ENCODE measurements at regions not wholly inside any gene's neighbourhood (a gene's known extent, or its start where the extent isn't known, plus 50 kb on each side); places are given as distances from the start of the nearest gene placed in this dataset.

GRCh38 chr6:66278115-66278514, 571.1 kb upstream of the EYS start:
- intact Hi-C loops (cut with micrococcal nuclease): no loop called here
- H3K9me1 ChIP-seq (replicated peaks; ENCODE audit: control insufficient read depth, extremely low read depth, insufficient read depth, low read length): no peaks in the 10 kb centered on the region
- peaks cover 4% of the 10 kb centered on the region for H3K9me3 ChIP-seq (replicated peaks; ENCODE audit: control insufficient read depth, insufficient read depth, low read length)
- H3K79me2 ChIP-seq (ENCODE audit: control insufficient read depth, insufficient read depth, low read length): no peaks in the 10 kb centered on the region
- no peaks in the 10 kb centered on the region for H3K27me3 ChIP-seq (ENCODE audit: control insufficient read depth in 2 of 2, insufficient read depth in 2 of 2, low read length in 2 of 2)
- no TSS peak for BruUV-seq (replicated peaks)
- DNase-seq (ENCODE audit: low read depth, low spot score): no peak
- no peak overlapping the region for H3K27ac ChIP-seq (ENCODE audit: insufficient read depth, low read depth, low read length)
- FAIRE-seq: peak; percentile 18
- H4K20me1 ChIP-seq (replicated peaks; ENCODE audit: control insufficient read depth, extremely low read depth, insufficient read depth, low read length): no peaks in the 10 kb centered on the region
- ChIA-PET POLR2A (no interaction called here), CTCF (no interaction called here)
- TF ChIP-seq CTCF (IDR thresholded peaks at IDR 0.05; ENCODE audit: extremely low read depth in 1 of 2, insufficient read depth in 1 of 2, low read depth in 1 of 2, low read length in 2 of 2) (no peak), EZH2 (IDR thresholded peaks at IDR 0.05; ENCODE audit: borderline replicate concordance, low read depth, low read length, severe bottlenecking) (no peak)
- dilution Hi-C loops (cut with MboI; ENCODE audit: extremely low pct_ligation_motif_present, low sequenced_read_pairs): no loop called here
- H3K36me3 ChIP-seq (ENCODE audit: control insufficient read depth in 2 of 2, extremely low read depth in 1 of 2, insufficient read depth in 2 of 2, low read length in 2 of 2): no peaks in the 10 kb centered on the region
- H3K4me2 ChIP-seq (ENCODE audit: insufficient read depth, low read length): no peak overlapping the region
- H3K9ac ChIP-seq (replicated peaks; ENCODE audit: extremely low read depth, insufficient read depth, low read length): no peak overlapping the region
- H3K4me3 ChIP-seq (replicated peaks in 1 of 3; ENCODE audit: insufficient read depth in 1 of 3, low read depth in 1 of 3, low read length in 3 of 3): no peak overlapping the region
- no peaks in the 10 kb centered on the region for H3K4me1 ChIP-seq (ENCODE audit: control insufficient read depth, extremely low read depth, insufficient read depth, low read length)
- no peak overlapping the region for H2AFZ ChIP-seq (ENCODE audit: low read depth, low read length)

- Histone ChIP-seq H3K36me3 (ENCODE audit: control insufficient read depth in 2 of 2, extremely low read depth in 1 of 2, insufficient read depth in 2 of 2, low read length in 2 of 2) (no peaks in the 10 kb centered on the region), H3K4me3 (replicated peaks in 1 of 3; ENCODE audit: insufficient read depth in 1 of 3, low read depth in 1 of 3, low read length in 3 of 3) (no peak overlapping the region), H3K9me3 (replicated peaks; ENCODE audit: control insufficient read depth, insufficient read depth, low read length) (peaks cover 4% of the 10 kb centered on the region), H3K27me3 (ENCODE audit: control insufficient read depth in 2 of 2, insufficient read depth in 2 of 2, low read length in 2 of 2) (no peaks in the 10 kb centered on the region), H3K4me2 (ENCODE audit: insufficient read depth, low read length) (no peak overlapping the region), H3K9me1 (replicated peaks; ENCODE audit: control insufficient read depth, extremely low read depth, insufficient read depth, low read length) (no peaks in the 10 kb centered on the region), H3K79me2 (ENCODE audit: control insufficient read depth, insufficient read depth, low read length) (no peaks in the 10 kb centered on the region), H3K9ac (replicated peaks; ENCODE audit: extremely low read depth, insufficient read depth, low read length) (no peak overlapping the region), H3K4me1 (ENCODE audit: control insufficient read depth, extremely low read depth, insufficient read depth, low read length) (no peaks in the 10 kb centered on the region), H2AFZ (ENCODE audit: low read depth, low read length) (no peak overlapping the region), H3K27ac (ENCODE audit: insufficient read depth, low read depth, low read length) (no peak overlapping the region), H4K20me1 (replicated peaks; ENCODE audit: control insufficient read depth, extremely low read depth, insufficient read depth, low read length) (no peaks in the 10 kb centered on the region)
- ChIA-PET CTCF (no interaction called here), POLR2A (no interaction called here)
- no peak for DNase-seq (ENCODE audit: low read depth, low spot score)
- TF ChIP-seq JUN (IDR thresholded peaks at IDR 0.05; ENCODE audit: borderline replicate concordance, insufficient read depth, insufficient read length, low read depth) (no peak), MAX (IDR thresholded peaks at IDR 0.05; ENCODE audit: insufficient read depth, insufficient read length) (no peak), FOS (IDR thresholded peaks at IDR 0.05; ENCODE audit: borderline replicate concordance, insufficient read depth, low read length) (no peak), MYC (IDR thresholded peaks at IDR 0.05; ENCODE audit: low read depth, low read length) (no peak), GATA2 (IDR thresholded peaks at IDR 0.05; ENCODE audit: insufficient read depth, insufficient read length, low read depth, low read length) (no peak), POLR2A (IDR thresholded peaks at IDR 0.05; ENCODE audit: low read depth, low read length) (no peak), CTCF (IDR thresholded peaks at IDR 0.05; ENCODE audit: extremely low read depth in 1 of 2, insufficient read depth in 1 of 2, low read depth in 1 of 2, low read length in 2 of 2) (no peak)
- dilution Hi-C loops (cut with MboI; ENCODE audit: extremely low pct_ligation_motif_present, low sequenced_read_pairs): no loop called here
- no TSS peak for BruUV-seq (replicated peaks)
- FAIRE-seq: no peak
- intact Hi-C loops (cut with micrococcal nuclease): no loop called here
These were observed 570.4 kb upstream of the EYS start for GRCh38 chr6:66277400-66277799.

Measured in endothelial cell of umbilical vein (primary cell).